Peyer's patch (tissue), 4 donors: ENCODE measurements at regions not wholly inside any gene's neighbourhood (a gene's known extent, or its start where the extent isn't known, plus 50 kb on each side); places are given as distances from the start of the nearest gene placed in this dataset.
"Not testable (repeated sequence)": the region's sequence is repeated elsewhere in the genome, so short reads cannot be mapped to it uniquely, and the experiment has no call there.

ENCODE experiments used
- POLR2A ChIP-seq, 2 donors: fragments of 450-650 bp; IDR thresholded peaks; one replicate each; pipeline ENCODE4 v1.5.1; 2017; ENCODE audit warnings: antibody characterized with exemption in 2 of 2, mild to moderate bottlenecking in 2 of 2, moderate library complexity in 2 of 2
- TF ChIP-seq, protein P1 (sequence below), 6 experiments: fragments of 450-650 bp in 4 of 6; fragments of 200-600 bp in 2 of 6; sonication (generic) in 1 of 6; IDR thresholded peaks; one replicate each; pipeline ENCODE4 v1.5.1; 2017 to 2019; ENCODE audit warnings: antibody characterized with exemption in 6 of 6, mild to moderate bottlenecking in 3 of 6, moderate library complexity in 1 of 6

DNA sequence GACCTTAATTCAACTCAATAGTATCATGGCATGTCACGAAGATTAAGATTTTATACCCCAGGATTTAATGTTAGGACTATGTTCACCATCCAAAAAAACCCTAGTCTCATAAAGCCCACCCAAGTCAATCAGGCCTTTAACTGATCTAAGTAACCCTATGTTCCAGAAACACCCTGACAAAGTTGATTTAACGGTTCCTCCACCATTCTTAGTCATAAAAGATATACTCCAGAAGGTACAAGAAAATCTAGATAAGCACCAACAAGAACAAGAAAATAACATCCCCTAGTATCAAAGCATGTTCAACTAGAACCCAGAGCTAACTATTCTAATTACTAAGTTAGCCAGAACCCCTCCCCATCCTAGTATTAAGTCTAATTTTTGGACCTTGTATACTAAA, 120.7 kb upstream of the DEFB108B start:
- TF ChIP-seq, protein P1, sequence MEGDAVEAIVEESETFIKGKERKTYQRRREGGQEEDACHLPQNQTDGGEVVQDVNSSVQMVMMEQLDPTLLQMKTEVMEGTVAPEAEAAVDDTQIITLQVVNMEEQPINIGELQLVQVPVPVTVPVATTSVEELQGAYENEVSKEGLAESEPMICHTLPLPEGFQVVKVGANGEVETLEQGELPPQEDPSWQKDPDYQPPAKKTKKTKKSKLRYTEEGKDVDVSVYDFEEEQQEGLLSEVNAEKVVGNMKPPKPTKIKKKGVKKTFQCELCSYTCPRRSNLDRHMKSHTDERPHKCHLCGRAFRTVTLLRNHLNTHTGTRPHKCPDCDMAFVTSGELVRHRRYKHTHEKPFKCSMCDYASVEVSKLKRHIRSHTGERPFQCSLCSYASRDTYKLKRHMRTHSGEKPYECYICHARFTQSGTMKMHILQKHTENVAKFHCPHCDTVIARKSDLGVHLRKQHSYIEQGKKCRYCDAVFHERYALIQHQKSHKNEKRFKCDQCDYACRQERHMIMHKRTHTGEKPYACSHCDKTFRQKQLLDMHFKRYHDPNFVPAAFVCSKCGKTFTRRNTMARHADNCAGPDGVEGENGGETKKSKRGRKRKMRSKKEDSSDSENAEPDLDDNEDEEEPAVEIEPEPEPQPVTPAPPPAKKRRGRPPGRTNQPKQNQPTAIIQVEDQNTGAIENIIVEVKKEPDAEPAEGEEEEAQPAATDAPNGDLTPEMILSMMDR (IDR thresholded peaks at IDR 0.05) = not testable (repeated sequence)
- TF ChIP-seq POLR2A (IDR thresholded peaks at IDR 0.05) = not testable (repeated sequence)
